HEK293T (cell line): ENCODE measurements at regions not wholly inside any gene's neighbourhood (a gene's known extent, or its start where the extent isn't known, plus 50 kb on each side); places are given as distances from the start of the nearest gene placed in this dataset.
"Not testable (repeated sequence)": the region's sequence is repeated elsewhere in the genome, so short reads cannot be mapped to it uniquely, and the experiment has no call there.

Source experiments
- CTCF ChIA-PET: fragments of 350-600 bp; formaldehyde crosslinking; extraction: SDS; loops from one replicate; lab custom pipeline; 2021; ENCODE audit warnings: antibody characterized with exemption, inconsistent platforms; lab: Yijun Ruan, JAX
- POLR2A ChIA-PET: fragments of 350-600 bp; formaldehyde crosslinking; extraction: SDS; loops from one replicate; lab custom pipeline; 2020; ENCODE audit warnings: antibody characterized with exemption, inconsistent platforms; lab: Yijun Ruan, JAX
- DNase-seq: peaks from one replicate; pipeline ENCODE4 v3.0.0; 2012; ENCODE audit warnings: mixed read lengths; ENCODE audit errors: extremely low spot score
- ARNT ChIP-seq: fragments of 450-650 bp; IDR thresholded peaks from 2 replicates; pipeline ENCODE4 v1.6.1; 2017; ENCODE audit warnings: mild to moderate bottlenecking
- BHLHE40 ChIP-seq: fragments of 450-650 bp; IDR thresholded peaks from 2 replicates; pipeline ENCODE4 v1.6.1; 2016; ENCODE audit warnings: mild to moderate bottlenecking, moderate library complexity, borderline replicate concordance
- CTBP1 ChIP-seq: fragments of 450-650 bp; IDR thresholded peaks from 2 replicates; pipeline ENCODE4 v1.6.1; 2016; ENCODE audit warnings: borderline replicate concordance
- ELF4 ChIP-seq: fragments of 450-650 bp; IDR thresholded peaks from 2 replicates; pipeline ENCODE4 v1.6.1; 2017; ENCODE audit warnings: antibody characterized with exemption
- FOXA1 ChIP-seq: fragments of 450-650 bp; IDR thresholded peaks from 2 replicates; pipeline ENCODE4 v1.6.1; 2016; ENCODE audit warnings: mild to moderate bottlenecking
- FOXK2 ChIP-seq: fragments of 450-650 bp; IDR thresholded peaks from 2 replicates; pipeline ENCODE4 v1.6.1; 2016; ENCODE audit warnings: mild to moderate bottlenecking
- FOXM1 ChIP-seq: fragments of 450-650 bp; IDR thresholded peaks from 2 replicates; pipeline ENCODE4 v1.6.1; 2017; ENCODE audit warnings: mild to moderate bottlenecking, borderline replicate concordance
- HDGF ChIP-seq: fragments of 450-650 bp; IDR thresholded peaks from 2 replicates; pipeline ENCODE4 v1.6.1; 2017; ENCODE audit warnings: antibody characterized with exemption, borderline replicate concordance
- L3MBTL2 ChIP-seq: fragments of 450-650 bp; conservative IDR thresholded peaks from 2 replicates; pipeline ENCODE4 v1.6.1; 2016; ENCODE audit warnings: mild to moderate bottlenecking
- LEF1 ChIP-seq: fragments of 450-650 bp; IDR thresholded peaks from 2 replicates; pipeline ENCODE4 v1.6.1; 2017; ENCODE audit warnings: mild to moderate bottlenecking, borderline replicate concordance
- NFRKB ChIP-seq: fragments of 450-650 bp; IDR thresholded peaks from 2 replicates; pipeline ENCODE4 v1.6.1; 2016; ENCODE audit warnings: mild to moderate bottlenecking, moderate library complexity
- SP1 ChIP-seq: fragments of 450-650 bp; IDR thresholded peaks from 2 replicates; pipeline ENCODE4 v1.6.1; 2017
- SUZ12 ChIP-seq: fragments of 450-650 bp; IDR thresholded peaks from 2 replicates; pipeline ENCODE4 v1.6.1; 2016; ENCODE audit warnings: mild to moderate bottlenecking
- TARDBP ChIP-seq: fragments of 450-650 bp; IDR thresholded peaks from 2 replicates; pipeline ENCODE4 v1.6.1; 2016
- ZNF384 ChIP-seq: fragments of 450-650 bp; IDR thresholded peaks from 2 replicates; pipeline ENCODE4 v1.6.1; 2016
- TF ChIP-seq, protein P1 (sequence below): fragments of 450-650 bp; IDR thresholded peaks from 2 replicates; pipeline ENCODE4 v1.6.1; 2016

DNA sequence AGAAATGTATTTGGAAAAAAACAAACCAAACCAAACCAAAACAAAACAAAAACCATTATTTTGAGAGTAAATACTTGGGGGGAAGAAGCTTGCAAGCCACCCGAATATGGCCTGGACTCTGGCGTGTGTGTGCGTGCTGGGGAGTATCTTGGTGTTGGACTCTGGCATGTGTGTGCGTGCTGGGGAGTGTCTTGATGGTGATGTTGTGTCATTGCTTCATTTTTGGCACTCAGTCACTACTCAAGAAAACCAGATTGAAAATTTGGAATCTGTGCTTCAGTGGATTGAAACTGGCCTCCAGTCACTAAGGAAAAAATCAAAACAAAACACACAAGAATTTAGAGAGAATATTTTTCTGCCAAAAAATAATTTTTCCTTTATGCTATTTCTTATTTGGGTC, 76.1 kb downstream of the ARRDC3 start:
- CTCF ChIA-PET, result no interaction called here
- no peak for DNase-seq
- POLR2A ChIA-PET, result interaction anchor here (1.8 kb wide), 1 partner anchor 76 kb away, joined by 12 read pairs; the partner anchor contains the start of gene ARRDC3
- no peak for TF ChIP-seq SUZ12
- TF ChIP-seq NFRKB, result no peak
- no peak for TF ChIP-seq CTBP1
- no peak for TF ChIP-seq BHLHE40
- no peak for TF ChIP-seq FOXA1
- TF ChIP-seq FOXM1, result no peak
- no peak for TF ChIP-seq ZNF384
- TF ChIP-seq TARDBP, result no peak
- no peak for TF ChIP-seq LEF1
- no peak for TF ChIP-seq ARNT
- TF ChIP-seq, protein P1, sequence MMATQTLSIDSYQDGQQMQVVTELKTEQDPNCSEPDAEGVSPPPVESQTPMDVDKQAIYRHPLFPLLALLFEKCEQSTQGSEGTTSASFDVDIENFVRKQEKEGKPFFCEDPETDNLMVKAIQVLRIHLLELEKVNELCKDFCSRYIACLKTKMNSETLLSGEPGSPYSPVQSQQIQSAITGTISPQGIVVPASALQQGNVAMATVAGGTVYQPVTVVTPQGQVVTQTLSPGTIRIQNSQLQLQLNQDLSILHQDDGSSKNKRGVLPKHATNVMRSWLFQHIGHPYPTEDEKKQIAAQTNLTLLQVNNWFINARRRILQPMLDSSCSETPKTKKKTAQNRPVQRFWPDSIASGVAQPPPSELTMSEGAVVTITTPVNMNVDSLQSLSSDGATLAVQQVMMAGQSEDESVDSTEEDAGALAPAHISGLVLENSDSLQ, result no peak
- TF ChIP-seq L3MBTL2, result no peak
- TF ChIP-seq SP1, result no peak
- TF ChIP-seq ELF4, result no peak
- TF ChIP-seq HDGF, result no peak
- no peak for TF ChIP-seq FOXK2

DNA sequence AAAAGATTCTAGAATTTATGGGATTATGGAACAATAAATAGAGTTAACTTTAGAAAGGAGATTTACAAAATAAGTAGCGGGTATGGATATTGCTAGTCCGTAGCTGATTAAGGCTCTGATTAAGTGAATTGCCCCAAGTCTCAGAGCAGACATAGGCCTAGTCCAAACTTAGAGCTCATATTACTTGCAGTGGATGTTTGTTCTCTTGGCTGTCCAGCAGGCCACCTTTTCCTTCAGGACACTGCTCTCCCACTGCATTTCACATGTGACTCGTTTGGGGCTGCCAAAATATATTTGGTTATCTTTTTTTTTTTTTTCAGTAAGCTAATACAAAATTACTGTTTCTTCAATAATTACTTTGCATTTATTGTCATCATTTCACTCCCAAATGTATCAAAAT, 76.6 kb downstream of the ARRDC3 start:
- POLR2A ChIA-PET, result interaction anchor here (1.8 kb wide), 1 partner anchor 77 kb away, joined by 12 read pairs; the partner anchor contains the start of gene ARRDC3
- DNase-seq, result no peak
- TF ChIP-seq SUZ12 (no peak), SP1 (no peak), TARDBP (no peak), ELF4 (no peak), CTBP1 (no peak), NFRKB (no peak), ARNT (no peak), LEF1 (no peak), L3MBTL2 (no peak), FOXK2 (no peak)
- TF ChIP-seq, protein P1, result no peak
- CTCF ChIA-PET, result no interaction called here

DNA sequence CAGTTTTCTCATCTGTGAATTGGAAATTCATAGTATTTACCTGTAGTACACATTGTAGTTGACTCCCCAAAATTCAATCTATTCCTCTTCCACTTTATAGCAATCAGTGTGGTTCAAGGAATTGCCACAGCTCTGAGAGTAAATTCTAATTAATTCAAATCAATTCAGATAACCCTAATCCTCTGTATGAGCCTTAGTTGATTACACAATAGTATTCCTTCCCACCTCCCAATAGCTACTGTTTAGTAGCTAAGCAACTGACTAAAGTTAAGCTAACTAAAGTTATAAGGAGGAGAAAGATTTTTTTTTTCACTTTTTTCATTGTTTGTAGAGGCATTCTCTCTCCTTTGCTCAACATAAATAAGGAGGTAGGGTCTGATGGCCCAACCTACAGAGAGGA, 77.5 kb downstream of the ARRDC3 start:
- ChIA-PET CTCF (no interaction called here), POLR2A (interaction anchor here (1.8 kb wide), 1 partner anchor 77 kb away, joined by 12 read pairs; the partner anchor contains the start of gene ARRDC3)
- no peak for DNase-seq
- TF ChIP-seq FOXA1 (no peak), SP1 (no peak), L3MBTL2 (no peak), LEF1 (no peak), FOXK2 (no peak), FOXM1 (no peak), CTBP1 (no peak), BHLHE40 (no peak), NFRKB (no peak), ZNF384 (no peak), SUZ12 (no peak), ELF4 (no peak), HDGF (no peak), TARDBP (no peak), ARNT (no peak)
- TF ChIP-seq, protein P1, result no peak

DNA sequence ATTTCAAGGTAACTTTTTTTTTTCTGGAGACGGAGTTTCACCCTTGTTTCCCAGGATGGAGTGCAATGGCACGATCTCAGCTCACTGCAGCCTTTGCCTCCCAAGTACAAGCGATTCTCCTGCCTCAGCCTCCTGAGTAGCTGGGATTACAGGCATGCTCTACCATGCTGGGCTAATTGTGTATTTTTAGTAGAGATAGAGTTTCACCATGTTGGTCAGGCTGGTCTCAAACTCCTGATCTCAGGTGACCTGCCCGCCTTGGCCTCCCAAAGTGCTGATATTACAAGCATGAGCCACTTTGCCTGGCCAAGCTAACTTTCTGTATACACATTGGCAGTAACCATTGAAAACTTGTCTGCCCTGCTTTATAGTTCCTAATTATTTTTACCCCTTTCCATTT, 79.1 kb downstream of the ARRDC3 start:
- DNase-seq, POLR2A ChIA-PET: not testable (repeated sequence)
- CTCF ChIA-PET, result interaction anchor here (1.2 kb wide), 1 partner anchor 79 kb away, joined by 3 read pairs; no protein-coding TSS in a partner anchor

DNA sequence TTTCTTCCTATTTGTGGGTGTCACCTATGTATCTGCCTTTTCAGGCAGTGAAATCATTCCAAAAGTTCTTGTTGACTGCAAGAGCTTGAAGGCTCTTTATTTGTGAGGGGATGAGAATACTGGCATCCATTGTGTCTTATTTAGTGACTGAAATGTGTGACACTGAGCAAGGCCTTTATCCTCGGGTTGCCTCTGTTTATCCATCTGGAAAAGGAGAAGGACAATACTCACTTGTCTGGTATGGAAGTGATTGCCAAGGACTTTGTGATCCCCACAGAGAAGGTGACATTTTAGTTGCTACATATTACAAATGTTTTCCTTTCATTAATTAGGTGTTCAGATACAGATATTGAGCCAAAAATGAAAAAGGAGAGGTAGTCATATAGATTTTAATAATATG, 80.2 kb downstream of the ARRDC3 start:
- ChIA-PET CTCF (interaction anchor here (0.6 to 1.2 kb wide), 2 partner anchors 80 to 1512 kb away, joined by 3 read pairs; no protein-coding TSS in a partner anchor), POLR2A (no interaction called here)

DNA sequence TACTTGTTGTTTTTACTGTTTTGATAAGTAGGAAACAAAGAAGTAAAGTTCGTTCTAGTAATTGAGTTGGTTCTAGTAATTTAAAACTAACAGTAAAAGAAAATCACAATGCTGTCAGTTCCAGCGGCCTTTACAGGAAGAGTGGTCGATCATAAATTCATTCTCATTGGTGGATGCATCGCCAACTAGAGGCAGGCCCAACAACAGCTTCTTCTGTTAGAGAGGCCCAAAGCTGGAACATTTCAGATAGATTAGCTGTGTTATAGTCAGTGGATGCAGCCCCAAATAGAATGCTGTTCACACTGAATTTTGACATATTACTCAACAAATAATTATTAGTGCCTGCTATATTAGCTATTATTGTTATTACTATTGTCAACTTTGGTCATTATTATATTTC, 80.8 kb downstream of the ARRDC3 start:
- ChIA-PET CTCF (interaction anchor here (0.6 kb wide), 2 partner anchors 406 to 1513 kb away, joined by 3 read pairs; no protein-coding TSS in a partner anchor), POLR2A (no interaction called here)
- DNase-seq, result peak; percentile 46
- TF ChIP-seq CTBP1 (no peak), HDGF (no peak), ZNF384 (no peak), SUZ12 (no peak), FOXK2 (no peak), SP1 (no peak), ELF4 (no peak), LEF1 (no peak), NFRKB (no peak), L3MBTL2 (no peak), BHLHE40 (no peak), ARNT (no peak), FOXM1 (no peak)
- TF ChIP-seq, protein P1, result no peak

More for the DNA sequence above, 80.2 kb downstream of the ARRDC3 start:
- TF ChIP-seq, protein P1, result no peak
- TF ChIP-seq HDGF (no peak), ARNT (no peak), NFRKB (no peak), FOXK2 (no peak)
- no peak for DNase-seq
